22Rv1 (cell line): ENCODE measurements at regions not wholly inside any gene's neighbourhood (a gene's known extent, or its start where the extent isn't known, plus 50 kb on each side); places are given as distances from the start of the nearest gene placed in this dataset.

Source experiments
- CTCF ChIP-seq: fragments of 450-650 bp; IDR thresholded peaks from 2 replicates; pipeline ENCODE4 v1.5.1; 2017; ENCODE audit warnings: mild to moderate bottlenecking
- ZFX ChIP-seq: fragments of 450-650 bp; IDR thresholded peaks from 2 replicates; pipeline ENCODE4 v1.6.1; 2017; ENCODE audit warnings: antibody characterized with exemption, borderline replicate concordance

GRCh38 chr6:74167976-74168375 is 472.0 kb downstream of the CD109 start:
- no peak for TF ChIP-seq CTCF
- no peak for TF ChIP-seq ZFX
